ES-I3 (cell line): ENCODE measurements at regions not wholly inside any gene's neighbourhood (a gene's known extent, or its start where the extent isn't known, plus 50 kb on each side); places are given as distances from the start of the nearest gene placed in this dataset.

ENCODE experiments used
- H3K36me3 ChIP-seq: 2 replicates; pipeline ENCODE4 v1.6.1; 2013; ENCODE audit warnings: mild to moderate bottlenecking, low read length, control low read depth, moderate library complexity; ENCODE audit not compliant: insufficient read depth
- H3K4me1 ChIP-seq: 2 replicates; pipeline ENCODE4 v1.6.1; 2013; ENCODE audit warnings: mild to moderate bottlenecking, control low read depth, low read length; ENCODE audit not compliant: insufficient read depth
- H3K9ac ChIP-seq: 2 replicates; pipeline ENCODE4 v1.6.1; 2013; ENCODE audit warnings: low read depth, mild to moderate bottlenecking, low read length, moderate library complexity
- H3K9me3 ChIP-seq: 2 replicates; pipeline ENCODE4 v1.6.1; 2013; ENCODE audit warnings: mild to moderate bottlenecking, low read length, moderate library complexity; ENCODE audit not compliant: control insufficient read depth, insufficient read depth

DNA sequence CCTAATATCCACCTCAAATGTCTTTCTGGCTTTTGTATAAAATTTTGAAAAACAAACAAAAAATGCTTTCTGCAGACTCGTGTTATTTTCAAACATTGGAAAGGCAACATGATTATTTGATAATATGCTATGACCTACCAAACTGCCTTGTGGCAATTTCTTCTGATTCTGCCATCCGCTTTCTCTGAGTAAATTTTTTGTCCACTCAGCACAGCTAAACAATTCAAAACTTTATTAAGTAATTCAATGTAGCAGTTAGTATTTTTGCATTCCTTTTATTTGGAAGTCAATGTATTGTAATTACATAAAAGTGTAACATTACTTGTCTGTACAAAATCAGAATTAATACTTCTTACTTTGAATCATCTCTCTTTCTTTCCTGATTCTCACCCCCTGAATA is 1206.6 kb upstream of the EYS start:
- Histone ChIP-seq H3K9ac (no peak overlapping the region), H3K36me3 (no peaks in the 10 kb centered on the region), H3K9me3 (no peaks in the 10 kb centered on the region), H3K4me1 (no peaks in the 10 kb centered on the region)

DNA sequence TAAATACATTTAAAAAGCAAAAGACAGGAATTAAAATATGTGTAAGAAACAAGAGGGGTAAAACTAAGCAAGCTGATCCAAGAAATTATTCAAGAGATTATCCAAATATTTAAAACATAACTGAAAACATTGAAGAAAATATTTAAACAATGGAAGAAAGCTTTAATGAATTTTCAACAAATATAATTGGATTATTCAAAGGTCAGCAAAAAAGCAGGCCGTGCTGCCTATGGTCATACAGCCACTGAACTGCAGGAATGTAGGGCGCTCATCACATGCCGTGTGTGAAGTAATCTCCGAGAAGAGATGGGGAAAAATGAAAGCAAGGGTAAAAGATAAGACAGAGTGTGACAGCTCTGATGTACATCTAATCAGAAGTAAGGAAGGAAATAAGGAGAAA is 1195.4 kb upstream of the EYS start:
- Histone ChIP-seq H3K4me1 (no peaks in the 10 kb centered on the region), H3K9me3 (peaks cover 5% of the 10 kb centered on the region), H3K36me3 (no peaks in the 10 kb centered on the region; the same call in 1 of the 2 replicates), H3K9ac (no peak overlapping the region)

DNA sequence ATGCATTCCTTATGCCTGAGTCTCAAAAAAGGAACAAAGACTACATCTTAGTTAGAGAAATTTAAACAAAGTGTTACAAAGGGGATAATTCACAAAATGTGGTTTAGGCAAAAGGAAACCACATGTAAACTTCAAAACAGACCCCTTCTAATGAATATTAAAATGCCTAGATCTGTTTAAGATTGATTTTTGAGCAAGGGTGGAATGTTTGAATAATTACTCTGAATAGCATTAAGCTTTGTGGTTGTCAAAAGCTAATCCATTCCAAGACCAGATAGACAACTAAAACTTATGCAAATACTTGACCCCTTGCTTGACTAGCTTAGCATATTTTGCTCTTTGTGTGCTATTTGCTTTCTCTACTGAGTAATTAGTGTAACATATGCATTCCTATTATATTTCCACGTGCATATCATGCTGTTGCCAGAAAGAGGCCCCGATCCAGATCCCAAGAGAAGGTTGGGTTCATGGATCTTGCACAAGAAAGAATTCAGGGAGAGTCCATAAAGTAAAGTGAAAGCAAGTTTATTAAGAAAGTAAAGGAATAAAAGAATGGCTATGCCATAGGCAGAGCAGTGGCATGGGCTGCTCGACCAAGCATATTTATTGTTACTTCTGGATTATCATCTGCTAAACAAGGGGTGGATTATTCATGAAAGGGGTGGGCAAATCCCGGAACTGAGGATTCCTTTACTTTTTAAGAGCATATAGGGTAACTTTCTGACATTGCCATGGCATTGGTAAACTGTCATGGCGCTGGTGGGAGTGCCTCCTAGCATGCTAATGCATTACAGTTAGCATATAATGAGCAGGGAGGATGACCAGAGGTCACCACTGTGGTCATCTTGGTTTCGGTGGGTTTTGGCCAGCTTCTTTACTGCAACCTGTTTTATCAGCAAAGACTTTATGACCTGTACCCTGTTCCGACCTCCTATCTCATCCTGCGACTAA is 1193.4 kb upstream of the EYS start:
- Histone ChIP-seq H3K9ac (no peak overlapping the region), H3K4me1 (no peaks in the 10 kb centered on the region), H3K9me3 (peaks cover 13% of the 10 kb centered on the region), H3K36me3 (no peaks in the 10 kb centered on the region; the same call in 1 of the 2 replicates)

DNA sequence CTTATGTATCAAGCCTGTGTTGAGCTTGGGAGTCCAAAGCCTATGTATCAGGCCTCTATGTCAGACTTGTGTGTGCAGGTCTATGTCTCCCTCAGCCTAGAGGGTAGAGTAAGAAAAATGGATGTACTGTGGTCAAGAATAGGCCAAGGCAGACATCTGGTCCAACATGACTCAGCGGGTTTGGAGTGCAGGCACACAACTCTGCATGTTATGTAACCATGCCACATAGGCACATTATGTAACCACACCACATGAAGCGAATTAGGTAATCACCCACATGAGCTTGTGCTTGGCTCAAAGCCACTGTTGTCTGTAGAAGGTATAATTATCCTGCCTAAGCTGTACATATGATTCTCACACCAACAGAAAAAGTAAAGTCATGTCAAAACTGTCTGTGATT is 1190.5 kb upstream of the EYS start:
- no peaks in the 10 kb centered on the region for H3K4me1 ChIP-seq
- no peaks in the 10 kb centered on the region; the same call in 1 of the 2 replicates for H3K36me3 ChIP-seq
- H3K9me3 ChIP-seq, result peaks cover 13% of the 10 kb centered on the region
- H3K9ac ChIP-seq, result no peak overlapping the region

DNA sequence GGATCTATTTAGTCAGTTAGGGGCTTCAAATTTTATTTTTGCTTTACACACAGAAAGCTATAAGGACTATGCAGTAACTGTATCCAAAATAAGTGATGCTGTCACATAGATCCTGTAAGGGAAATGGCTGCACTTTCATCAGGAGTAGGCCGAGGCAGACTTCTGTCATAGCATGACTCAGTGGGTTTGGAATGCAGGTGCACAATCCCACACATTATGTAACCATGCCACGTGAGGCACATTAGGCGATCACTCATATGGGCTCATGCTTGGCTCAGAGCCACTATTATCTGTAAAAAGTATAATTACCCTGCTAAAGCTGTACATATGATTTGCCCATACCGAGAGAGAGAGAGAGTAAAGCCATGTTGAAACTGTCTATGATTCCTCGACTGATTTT is 1189.4 kb upstream of the EYS start:
- Histone ChIP-seq H3K4me1 (no peaks in the 10 kb centered on the region), H3K9me3 (peaks cover 13% of the 10 kb centered on the region), H3K36me3 (no peaks in the 10 kb centered on the region; the same call in 1 of the 2 replicates), H3K9ac (no peak overlapping the region)

DNA sequence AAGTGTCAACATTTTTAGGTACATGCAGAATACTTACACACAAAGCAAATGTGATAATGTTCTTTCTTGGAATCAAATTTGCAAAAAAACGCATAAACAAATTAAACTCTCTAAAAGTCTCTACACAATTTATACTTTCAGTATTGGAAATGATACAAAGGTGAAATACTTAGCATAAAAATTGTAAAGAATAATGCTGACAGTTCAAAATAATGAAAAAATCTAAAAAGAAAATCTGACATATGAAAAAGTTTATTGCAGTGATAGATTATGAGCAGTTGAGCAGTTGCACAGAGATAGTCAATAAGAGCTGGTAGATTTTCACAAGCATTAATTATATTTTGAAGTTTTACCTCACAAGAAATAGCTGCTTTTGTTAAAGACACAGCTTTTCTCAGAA is 1176.4 kb upstream of the EYS start:
- Histone ChIP-seq H3K9ac (no peak overlapping the region), H3K4me1 (no peaks in the 10 kb centered on the region), H3K9me3 (peaks cover 9% of the 10 kb centered on the region; the same call in 1 of the 2 replicates), H3K36me3 (no peaks in the 10 kb centered on the region)

DNA sequence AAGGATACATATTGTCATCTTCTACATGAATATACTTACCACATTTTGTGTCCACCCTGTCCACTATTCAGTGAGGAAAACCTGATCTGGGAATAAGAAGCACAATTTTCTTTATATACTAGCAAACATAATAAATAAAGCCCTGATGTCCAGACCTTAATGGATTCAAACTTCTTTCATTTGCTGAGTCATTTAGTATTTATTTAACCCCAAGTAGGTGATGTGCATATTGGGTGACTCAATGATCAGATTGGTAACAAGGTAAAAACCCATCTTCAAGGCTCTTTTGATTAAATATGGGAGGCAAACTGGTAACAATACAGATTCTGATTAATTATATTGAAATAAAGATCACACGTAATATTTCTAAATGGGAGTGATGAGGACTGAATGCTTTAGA is 1159.8 kb upstream of the EYS start:
- H3K9me3 ChIP-seq, result no peaks in the 10 kb centered on the region
- no peak overlapping the region for H3K9ac ChIP-seq
- no peaks in the 10 kb centered on the region for H3K36me3 ChIP-seq
- H3K4me1 ChIP-seq, result no peaks in the 10 kb centered on the region

DNA sequence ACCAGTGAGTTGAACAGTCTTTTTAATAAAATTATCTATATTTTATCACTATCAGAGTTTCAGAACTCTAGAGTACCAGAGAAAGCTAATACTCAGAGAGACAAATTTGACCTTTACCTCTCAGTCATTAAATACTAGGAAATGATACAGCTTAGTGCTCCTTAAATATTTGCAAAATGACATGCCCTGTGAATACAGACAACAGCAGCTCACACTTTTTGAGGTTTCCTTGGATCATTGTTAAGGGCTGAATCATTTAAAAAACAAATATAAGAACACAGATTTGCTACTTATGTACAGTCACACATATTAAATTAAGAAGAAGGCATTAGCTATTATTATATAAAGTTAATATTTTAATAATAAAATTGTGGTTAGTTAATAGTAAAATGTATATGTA is 1158.7 kb upstream of the EYS start:
- H3K9ac ChIP-seq, result no peak overlapping the region
- H3K9me3 ChIP-seq, result no peaks in the 10 kb centered on the region
- no peaks in the 10 kb centered on the region for H3K36me3 ChIP-seq
- H3K4me1 ChIP-seq, result no peaks in the 10 kb centered on the region

DNA sequence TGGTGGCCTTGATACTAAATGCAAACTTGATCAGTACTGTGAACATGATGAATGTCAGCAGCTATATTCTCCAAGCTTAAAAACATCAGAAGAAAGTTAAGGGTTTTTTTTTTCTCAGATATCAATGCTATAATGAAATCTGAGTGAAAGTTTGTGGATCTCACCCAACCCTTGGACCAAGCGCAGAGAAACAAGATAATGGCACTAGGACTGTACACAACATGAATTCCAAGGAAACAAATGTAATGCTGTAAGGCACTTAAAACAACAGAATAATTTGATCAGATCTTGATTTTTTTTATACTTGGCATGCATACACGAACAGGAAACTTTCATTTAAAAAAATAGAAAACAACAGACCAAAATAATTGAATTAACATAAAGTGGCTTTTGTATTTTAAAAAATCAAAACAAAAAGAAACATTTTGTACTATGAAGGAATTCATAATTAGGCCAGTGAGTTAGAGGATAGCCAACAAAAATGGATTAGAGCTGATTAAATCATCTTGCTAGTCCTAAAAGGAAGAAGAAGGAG is 1154.0 kb upstream of the EYS start:
- Histone ChIP-seq H3K4me1 (no peaks in the 10 kb centered on the region), H3K36me3 (no peaks in the 10 kb centered on the region), H3K9me3 (no peaks in the 10 kb centered on the region), H3K9ac (no peak overlapping the region)

DNA sequence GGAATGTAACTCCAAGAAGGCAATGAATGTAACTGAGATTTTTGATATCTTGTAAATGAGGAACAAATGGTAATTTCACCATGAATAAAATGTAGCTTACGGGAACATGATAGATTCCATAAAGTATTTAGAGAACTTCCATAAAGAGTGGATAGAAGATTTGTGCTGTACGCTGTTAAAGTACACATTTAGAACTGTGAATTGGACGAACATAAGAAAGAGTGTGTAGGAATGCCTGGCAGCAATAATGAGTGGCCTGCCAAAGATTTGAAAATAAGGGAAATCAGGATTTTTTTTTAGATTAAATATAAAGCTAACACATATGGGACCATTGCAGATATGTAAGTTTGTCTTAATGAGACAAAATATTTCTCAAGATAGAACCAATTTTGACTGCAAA is 1153.3 kb upstream of the EYS start:
- Histone ChIP-seq H3K9ac (no peak overlapping the region), H3K4me1 (no peaks in the 10 kb centered on the region), H3K36me3 (no peaks in the 10 kb centered on the region), H3K9me3 (no peaks in the 10 kb centered on the region)

DNA sequence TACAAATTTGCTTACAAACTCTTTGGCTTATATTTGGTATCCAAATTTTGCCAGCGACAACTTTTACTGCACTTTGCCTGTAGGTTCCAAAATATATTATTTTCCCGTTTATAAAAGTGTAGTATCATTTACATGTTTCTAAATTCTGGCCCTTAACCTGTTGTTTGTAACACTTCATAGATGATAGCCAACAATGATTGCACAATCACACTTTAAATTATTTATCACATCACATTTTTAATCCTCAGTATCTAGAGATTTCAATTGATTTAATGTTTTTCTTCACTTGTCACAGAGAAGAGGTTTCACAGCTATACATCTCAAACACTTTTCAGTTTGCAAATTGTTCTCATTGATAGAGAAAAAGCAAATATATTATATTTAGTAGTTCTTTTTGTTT is 1151.2 kb upstream of the EYS start:
- H3K9ac ChIP-seq, result no peak overlapping the region
- H3K4me1 ChIP-seq, result no peaks in the 10 kb centered on the region
- H3K9me3 ChIP-seq, result no peaks in the 10 kb centered on the region
- no peaks in the 10 kb centered on the region for H3K36me3 ChIP-seq

DNA sequence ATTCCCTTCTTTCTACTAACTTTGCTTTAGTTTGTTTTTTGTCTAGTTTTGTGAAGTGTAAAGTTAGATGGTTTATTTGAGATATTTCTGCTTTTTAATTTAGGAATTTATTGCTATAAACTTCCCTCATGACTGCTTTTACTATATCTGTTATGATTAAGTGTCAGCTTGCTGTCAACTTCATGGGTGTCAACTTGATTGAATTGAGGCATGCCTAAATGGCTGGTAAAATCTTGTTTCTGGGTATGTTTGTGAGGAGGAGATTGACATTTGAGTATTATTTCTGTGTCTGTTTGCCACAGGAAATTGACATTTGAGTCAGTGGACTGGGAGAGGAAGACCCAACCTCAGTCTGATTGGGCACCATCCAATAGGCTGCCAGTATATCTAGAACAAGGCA is 1147.0 kb upstream of the EYS start:
- H3K9ac ChIP-seq, result no peak overlapping the region
- H3K4me1 ChIP-seq, result no peaks in the 10 kb centered on the region
- H3K36me3 ChIP-seq, result no peaks in the 10 kb centered on the region
- H3K9me3 ChIP-seq, result no peaks in the 10 kb centered on the region

DNA sequence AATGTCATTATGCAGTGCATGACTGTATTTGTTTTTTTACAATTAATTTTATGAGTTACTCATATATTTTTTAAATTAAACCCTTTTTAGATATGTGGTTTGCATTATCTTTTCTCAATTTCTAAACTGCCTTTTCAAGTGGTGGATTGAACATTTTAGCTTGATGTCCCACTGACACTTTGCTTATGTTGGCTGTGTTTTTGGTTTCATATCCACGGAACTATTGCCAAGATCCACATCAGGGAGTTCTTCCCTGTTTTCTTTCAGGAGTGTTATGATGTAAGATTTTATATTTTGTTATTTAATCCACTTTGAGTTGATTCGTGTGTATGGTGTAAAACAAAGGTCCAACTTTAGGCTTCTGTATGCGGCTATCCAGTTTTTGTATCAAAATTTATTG is 1144.9 kb upstream of the EYS start:
- H3K4me1 ChIP-seq, result no peaks in the 10 kb centered on the region
- H3K9ac ChIP-seq, result no peak overlapping the region
- no peaks in the 10 kb centered on the region for H3K36me3 ChIP-seq
- H3K9me3 ChIP-seq, result no peaks in the 10 kb centered on the region

DNA sequence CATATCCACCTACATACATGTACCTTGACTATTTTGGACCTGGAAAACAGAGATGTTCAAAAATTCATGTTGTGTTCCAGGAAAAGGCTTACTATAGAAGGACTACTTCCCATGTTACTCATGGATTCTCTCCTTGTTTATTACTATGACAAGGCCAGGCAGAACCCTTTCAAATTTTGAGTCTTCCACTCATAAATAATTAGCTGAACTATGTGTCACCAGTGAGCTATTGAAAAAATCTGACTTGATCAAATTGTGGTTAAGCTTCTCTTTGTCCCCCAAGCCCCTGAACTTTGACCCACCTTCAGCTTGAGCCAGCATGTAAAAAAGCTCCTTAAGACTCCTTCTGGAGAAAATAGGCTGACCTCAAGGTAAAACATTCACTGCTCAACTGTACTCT is 1142.8 kb upstream of the EYS start:
- H3K4me1 ChIP-seq, result no peaks in the 10 kb centered on the region
- H3K9me3 ChIP-seq, result no peaks in the 10 kb centered on the region
- H3K9ac ChIP-seq, result no peak overlapping the region
- no peaks in the 10 kb centered on the region for H3K36me3 ChIP-seq

DNA sequence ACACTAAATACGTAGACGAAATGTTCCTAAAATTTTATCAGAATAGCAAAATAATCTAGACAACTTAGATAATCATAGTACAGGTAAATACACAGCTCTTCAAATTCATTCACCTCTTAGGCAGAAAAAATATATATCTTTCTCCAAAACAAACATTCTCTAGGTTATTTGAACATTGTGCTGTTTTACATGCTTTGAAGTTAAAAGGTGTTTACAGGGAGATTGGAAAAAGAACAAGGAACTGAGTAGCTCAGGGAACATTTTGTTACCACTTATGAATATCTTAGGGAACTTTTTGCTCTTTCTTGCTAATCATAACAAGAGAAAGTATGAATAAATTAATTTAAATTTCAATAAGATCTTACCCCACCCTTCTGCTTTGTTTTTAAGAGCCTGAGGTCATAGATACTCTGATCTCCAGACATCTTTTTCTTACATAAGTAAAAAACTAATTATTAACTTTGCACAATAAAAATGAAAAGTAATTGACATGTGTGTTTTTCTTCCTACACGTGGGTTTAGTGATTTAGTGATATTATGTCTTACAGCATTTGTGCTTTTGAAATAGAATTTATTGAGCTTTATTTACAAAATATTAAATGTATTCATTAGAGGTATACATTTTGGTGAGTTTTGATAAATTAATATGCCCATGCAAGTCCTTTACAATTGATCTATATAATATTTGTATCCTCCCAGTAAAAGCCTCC is 1141.4 kb upstream of the EYS start:
- Histone ChIP-seq H3K9ac (no peak overlapping the region), H3K36me3 (no peaks in the 10 kb centered on the region), H3K9me3 (no peaks in the 10 kb centered on the region), H3K4me1 (no peaks in the 10 kb centered on the region)
